Pancreas (tissue), 10 donors: ENCODE measurements at regions not wholly inside any gene's neighbourhood (a gene's known extent, or its start where the extent isn't known, plus 50 kb on each side); places are given as distances from the start of the nearest gene placed in this dataset.

Source experiments
- ATAC-seq, 4 donors: fragments of 200-7000 bp; cut with Tn5 transposase; one replicate each; pipeline versions ENCODE4 v1.8.0 to v1.9.1; 2020; ENCODE audit warnings: mild to moderate bottlenecking in 4 of 4, moderate library complexity in 4 of 4
- DNase-seq, 6 donors: peaks; one replicate each; pipeline ENCODE4 v3.0.0-alpha.2; 2020
- FAIRE-seq: peaks from 2 replicates; lab custom pipeline; 2012; peaks lifted over from hg19 to GRCh38; lab: Jason Lieb, UNC
- H3K27ac ChIP-seq, 4 donors: fragments of 200-600 bp; sonication (generic); 1 replicate in 3 of 4; 2 replicates in 1 of 4; pipeline versions ENCODE4 v1.5.0 to v1.8.0; 2020
- H3K27me3 ChIP-seq, 4 donors: fragments of 200-600 bp; one replicate each; pipeline ENCODE4 v1.8.0; 2021
- H3K36me3 ChIP-seq, 3 donors: fragments of 200-600 bp; sonication (generic) in 1 of 3; one replicate each; pipeline versions ENCODE4 v1.5.0 to v1.8.0; 2020 to 2021
- H3K4me1 ChIP-seq, 3 donors: fragments of 200-600 bp; one replicate each; pipeline ENCODE4 v1.8.0; 2021
- H3K4me3 ChIP-seq, 4 donors: fragments of 200-600 bp; sonication (generic) in 2 of 4; one replicate each; pipeline versions ENCODE4 v1.5.0 to v1.8.0; 2020 to 2021
- H3K9me3 ChIP-seq, 4 donors: fragments of 200-600 bp; one replicate each; pipeline ENCODE4 v1.8.0; 2021
- CTCF ChIP-seq, 4 donors: fragments of 200-600 bp; sonication (generic) in 3 of 4; IDR thresholded peaks; one replicate each; pipeline versions ENCODE4 v1.5.0 to v1.8.0; 2021; ENCODE audit warnings: antibody characterized with exemption in 4 of 4
- WGBS, 2 donors: extraction: QIAGEN DNeasy Blood & Tissue Kit; methylation state at CpG; one replicate each; pipeline ENCODE4 v1.1.7; 2013; 5-methylcytosine and 5-hydroxymethylcytosine counted together
- intact Hi-C, 3 donors: fragments of 100-400 bp; cut with DNase I; formaldehyde crosslinking; loops; one replicate each; pipeline versions ENCODE4 v1.11.1 to v1.14.2; 2022
- donor health status: healthy with polysubstance abuse.
- donor health status: DM: no; HTN: no; CAD: no; lungs with moderate emphysema.
- donor health status: DM: no; HTN: no; CAD: no.
- donor health status: control.
- donor health status: control.
- donor health status: Bipolar disorder and iron deficiency.
- donor health status: DM: yes; HTN: yes; CAD: no.
- donor health status: DM: no; HTN: no; CAD: no.
- donor health status: DM: no; HTN: no; CAD: no.
- donor health status: DM: yes; HTN: yes; CAD: no.

GRCh38 chr12:75591628-75592027 lies 80.2 kb upstream of the KRR1 start:
- ATAC-seq, result no peak
- H3K4me1 ChIP-seq, result peaks cover 0 to 10% (median 3%) of the 10 kb centered on the region in 3 donors
- no peak for DNase-seq
- H3K4me3 ChIP-seq, result no peak overlapping the region
- no peaks in the 10 kb centered on the region for H3K9me3 ChIP-seq
- 72 to 77% methylated on average over 1 of the region's 1 CpG for WGBS, 2 donors
- no peak for TF ChIP-seq CTCF (IDR thresholded peaks at IDR 0.05)
- no peaks in the 10 kb centered on the region for H3K36me3 ChIP-seq
- no peak for FAIRE-seq
- intact Hi-C loops, result no loop called here
- H3K27me3 ChIP-seq, result no peaks in the 10 kb centered on the region
- no peak overlapping the region for H3K27ac ChIP-seq

- 42 to 86% methylated on average over 2 of the region's 2 CpGs for WGBS, 2 donors
- Histone ChIP-seq H3K4me1 (peaks cover 0 to 10% (median 3%) of the 10 kb centered on the region in 3 donors), H3K4me3 (no peak overlapping the region), H3K9me3 (no peaks in the 10 kb centered on the region), H3K27ac (no peak overlapping the region), H3K36me3 (no peaks in the 10 kb centered on the region), H3K27me3 (no peaks in the 10 kb centered on the region)
- no peak for TF ChIP-seq CTCF (IDR thresholded peaks at IDR 0.05)
- no peak for FAIRE-seq
- no peak for ATAC-seq
- no peak for DNase-seq
- intact Hi-C loops, result no loop called here
Measured at GRCh38 chr12:75589801-75590200, 78.4 kb upstream of the KRR1 start.

GRCh38 chr12:75587340-75588106 lies 76.1 kb upstream of the KRR1 start:
- Histone ChIP-seq H3K4me1 (peaks cover 0 to 6% (median 3%) of the 10 kb centered on the region in 3 donors), H3K36me3 (no peaks in the 10 kb centered on the region), H3K27me3 (no peaks in the 10 kb centered on the region), H3K4me3 (no peak overlapping the region), H3K27ac (no peak overlapping the region), H3K9me3 (no peaks in the 10 kb centered on the region)
- 89 to 90% methylated on average over 4 of the region's 4 CpGs for WGBS, 2 donors
- intact Hi-C loops, result no loop called here
- DNase-seq (no peak), FAIRE-seq (no peak), ATAC-seq (no peak)
- no peak for TF ChIP-seq CTCF (IDR thresholded peaks at IDR 0.05)

GRCh38 chr12:75585330-75585729 lies 73.9 kb upstream of the KRR1 start:
- H3K4me3 ChIP-seq, result no peak overlapping the region
- no peak overlapping the region for H3K27ac ChIP-seq
- H3K36me3 ChIP-seq, result no peaks in the 10 kb centered on the region
- intact Hi-C loops, result no loop called here
- DNase-seq (no peak), FAIRE-seq (no peak), ATAC-seq (no peak)
- 89% methylated on average over 4 of the region's 4 CpGs for WGBS, 2 donors
- no peaks in the 10 kb centered on the region for H3K27me3 ChIP-seq
- H3K9me3 ChIP-seq, result no peaks in the 10 kb centered on the region
- TF ChIP-seq CTCF (IDR thresholded peaks at IDR 0.05), result no peak
- H3K4me1 ChIP-seq, result no peaks in the 10 kb centered on the region

GRCh38 chr12:75583355-75583754 lies 71.9 kb upstream of the KRR1 start:
- no peaks in the 10 kb centered on the region for H3K4me1 ChIP-seq
- WGBS, 2 donors, result 80 to 83% methylated on average over 3 of the region's 3 CpGs
- no peak overlapping the region for H3K27ac ChIP-seq
- H3K27me3 ChIP-seq, result no peaks in the 10 kb centered on the region
- FAIRE-seq (no peak), DNase-seq (no peak), ATAC-seq (no peak)
- no peak for TF ChIP-seq CTCF (IDR thresholded peaks at IDR 0.05)
- intact Hi-C loops, result no loop called here
- H3K36me3 ChIP-seq, result no peaks in the 10 kb centered on the region
- H3K9me3 ChIP-seq, result no peaks in the 10 kb centered on the region
- H3K4me3 ChIP-seq, result no peak overlapping the region
